Gastrocnemius medialis (tissue), 4 donors: ENCODE measurements at regions not wholly inside any gene's neighbourhood (a gene's known extent, or its start where the extent isn't known, plus 50 kb on each side); places are given as distances from the start of the nearest gene placed in this dataset.

Source experiments
- POLR2A ChIP-seq, 2 donors: fragments of 450-650 bp; IDR thresholded peaks; one replicate each; pipeline ENCODE4 v1.6.1; 2017; ENCODE audit warnings: antibody characterized with exemption in 2 of 2, mild to moderate bottlenecking in 2 of 2, moderate library complexity in 2 of 2
- TF ChIP-seq, protein P1 (sequence below), 5 experiments: fragments of 450-650 bp in 3 of 5; fragments of 200-600 bp in 2 of 5; sonication (generic) in 2 of 5; IDR thresholded peaks in 4 of 5; conservative IDR thresholded peaks in 1 of 5; 1 replicate in 4 of 5; 2 replicates in 1 of 5; pipeline ENCODE4 v1.5.1; 2016 to 2019; ENCODE audit warnings: antibody characterized with exemption in 5 of 5, mild to moderate bottlenecking in 3 of 5, moderate library complexity in 3 of 5

- TF ChIP-seq, protein P1, sequence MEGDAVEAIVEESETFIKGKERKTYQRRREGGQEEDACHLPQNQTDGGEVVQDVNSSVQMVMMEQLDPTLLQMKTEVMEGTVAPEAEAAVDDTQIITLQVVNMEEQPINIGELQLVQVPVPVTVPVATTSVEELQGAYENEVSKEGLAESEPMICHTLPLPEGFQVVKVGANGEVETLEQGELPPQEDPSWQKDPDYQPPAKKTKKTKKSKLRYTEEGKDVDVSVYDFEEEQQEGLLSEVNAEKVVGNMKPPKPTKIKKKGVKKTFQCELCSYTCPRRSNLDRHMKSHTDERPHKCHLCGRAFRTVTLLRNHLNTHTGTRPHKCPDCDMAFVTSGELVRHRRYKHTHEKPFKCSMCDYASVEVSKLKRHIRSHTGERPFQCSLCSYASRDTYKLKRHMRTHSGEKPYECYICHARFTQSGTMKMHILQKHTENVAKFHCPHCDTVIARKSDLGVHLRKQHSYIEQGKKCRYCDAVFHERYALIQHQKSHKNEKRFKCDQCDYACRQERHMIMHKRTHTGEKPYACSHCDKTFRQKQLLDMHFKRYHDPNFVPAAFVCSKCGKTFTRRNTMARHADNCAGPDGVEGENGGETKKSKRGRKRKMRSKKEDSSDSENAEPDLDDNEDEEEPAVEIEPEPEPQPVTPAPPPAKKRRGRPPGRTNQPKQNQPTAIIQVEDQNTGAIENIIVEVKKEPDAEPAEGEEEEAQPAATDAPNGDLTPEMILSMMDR (IDR thresholded peaks at IDR 0.05 in 4 of 5, conservative IDR thresholded peaks at IDR 0.05 in 1 of 5): no peak
- TF ChIP-seq POLR2A (IDR thresholded peaks at IDR 0.05): no peak
Measured at GRCh38 chr21:27649323-27649722, 682.4 kb upstream of the ADAMTS5 start.
